ENCODE measurements at regions not wholly inside any gene's neighbourhood (a gene's known extent, or its start where the extent isn't known, plus 50 kb on each side); places are given as distances from the start of the nearest gene placed in this dataset.

GRCh38 chr18:41315134-41315533 is 639.9 kb upstream of the PIK3C3 start:
- Histone ChIP-seq H3K9ac (ENCODE audit: control insufficient read depth, insufficient read depth, low read length) (no peak overlapping the region), H3K27me3 (replicated peaks in 1 of 2; ENCODE audit: control insufficient read depth in 2 of 2, insufficient read depth in 2 of 2, low read length in 1 of 2) (no peaks in the 10 kb centered on the region; a peak in 1 of 4 replicates), H3K9me3 (replicated peaks; ENCODE audit: control insufficient read depth, insufficient read depth, low read length) (no peaks in the 10 kb centered on the region), H3K79me2 (ENCODE audit: control insufficient read depth, insufficient read depth, low read length) (no peaks in the 10 kb centered on the region), H3K4me3 (no peak overlapping the region), H3K4me2 (ENCODE audit: control insufficient read depth, insufficient read depth) (no peak overlapping the region), H4K20me1 (ENCODE audit: control insufficient read depth, insufficient read depth) (no peaks in the 10 kb centered on the region), H3K27ac (ENCODE audit: control insufficient read depth, insufficient read depth) (no peak overlapping the region), H2AFZ (ENCODE audit: control insufficient read depth, low read depth, low read length) (no peak overlapping the region), H3K36me3 (ENCODE audit: control insufficient read depth in 2 of 2, insufficient read depth in 2 of 2, low read length in 1 of 2) (no peaks in the 10 kb centered on the region), H3K4me1 (ENCODE audit: control insufficient read depth, insufficient read depth, low read length) (no peaks in the 10 kb centered on the region)
- intact Hi-C loops (cut with micrococcal nuclease; ENCODE audit: unreplicated experiment): no loop called here
- BruUV-seq (replicated peaks): no TSS peak
- ATAC-seq (no peak), DNase-seq (ENCODE audit: low read depth, low spot score) (no peak), FAIRE-seq (no peak)
- POLR2A ChIA-PET: no interaction called here
- WGBS (ENCODE audit: insufficient coverage, insufficient replicate concordance, low lambda C conversion rate, missing lambda C conversion rate): 30% methylated on average over 3 of the region's 3 CpGs
- CTCF ChIA-PET: interaction anchor here (1.2 kb wide), 1 partner anchor 9 kb away, joined by 4 read pairs; no protein-coding TSS in a partner anchor
- in situ Hi-C loops (cut with MboI): no loop called here
- RAD21 ChIA-PET (ENCODE audit: unreplicated experiment): no interaction called here
- TF ChIP-seq ZBTB4 (CRISPR knock-in tag; IDR thresholded peaks at IDR 0.05) (no peak), CREB1 (IDR thresholded peaks at IDR 0.05; ENCODE audit: low read depth) (no peak), RB1 (IDR thresholded peaks at IDR 0.05; ENCODE audit: borderline replicate concordance) (no peak), ZNF24 (IDR thresholded peaks at IDR 0.05) (no peak), PKNOX1 (IDR thresholded peaks at IDR 0.05) (no peak), SUZ12 (IDR thresholded peaks at IDR 0.05; ENCODE audit: unreplicated experiment) (no peak), PAX8 (IDR thresholded peaks at IDR 0.05) (no peak), RUNX3 (IDR thresholded peaks at IDR 0.05; ENCODE audit: low read length) (no peak), POLR2AphosphoS2 (IDR thresholded peaks at IDR 0.05; ENCODE audit: low read depth, low read length) (no peak), RCOR1 (conservative IDR thresholded peaks at IDR 0.05; ENCODE audit: low read depth, low read length) (no peak), FOXK2 (IDR thresholded peaks at IDR 0.05) (no peak), ZBTB33 (IDR thresholded peaks at IDR 0.05) (no peak), ETV6 (conservative IDR thresholded peaks at IDR 0.05 in 1 of 2, IDR thresholded peaks at IDR 0.05 in 1 of 2; ENCODE audit: borderline replicate concordance in 1 of 2, low read depth in 1 of 2) (no peak)
- SMC1A ChIA-PET (ENCODE audit: uncharacterized antibody, unreplicated experiment): no interaction called here

Measured in GM12878 (cell line).